GM19452 (cell line): ENCODE measurements at regions not wholly inside any gene's neighbourhood (a gene's known extent, or its start where the extent isn't known, plus 50 kb on each side); places are given as distances from the start of the nearest gene placed in this dataset.
"Not testable (repeated sequence)": the region's sequence is repeated elsewhere in the genome, so short reads cannot be mapped to it uniquely, and the experiment has no call there.

Experiments used
- ATAC-seq: cut with Tn5 transposase; IDR thresholded peaks from one replicate; pipeline ENCODE4 v1.9.1; 2021; ENCODE audit not compliant: unreplicated experiment

DNA sequence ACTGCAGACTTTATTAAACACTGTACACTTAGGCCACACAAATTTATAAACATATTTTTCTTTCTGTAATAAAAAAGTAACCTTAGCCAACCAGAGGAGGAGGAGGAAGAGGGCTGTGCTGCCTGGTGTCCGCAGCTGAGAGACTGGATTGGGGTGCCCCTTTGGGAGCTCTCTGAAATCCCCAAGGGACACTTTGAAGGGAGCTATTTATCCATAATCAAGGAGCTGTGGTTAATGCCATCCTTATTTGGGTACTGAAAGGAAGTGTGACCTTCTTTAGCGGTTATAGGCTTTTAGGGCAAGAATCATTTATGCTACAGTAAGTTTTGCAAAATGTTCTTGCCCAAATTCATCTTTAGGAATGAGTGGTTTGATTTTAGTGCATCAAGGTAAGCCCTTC is 125.8 kb downstream of the RASSF10 start:
- ATAC-seq = no peak

DNA sequence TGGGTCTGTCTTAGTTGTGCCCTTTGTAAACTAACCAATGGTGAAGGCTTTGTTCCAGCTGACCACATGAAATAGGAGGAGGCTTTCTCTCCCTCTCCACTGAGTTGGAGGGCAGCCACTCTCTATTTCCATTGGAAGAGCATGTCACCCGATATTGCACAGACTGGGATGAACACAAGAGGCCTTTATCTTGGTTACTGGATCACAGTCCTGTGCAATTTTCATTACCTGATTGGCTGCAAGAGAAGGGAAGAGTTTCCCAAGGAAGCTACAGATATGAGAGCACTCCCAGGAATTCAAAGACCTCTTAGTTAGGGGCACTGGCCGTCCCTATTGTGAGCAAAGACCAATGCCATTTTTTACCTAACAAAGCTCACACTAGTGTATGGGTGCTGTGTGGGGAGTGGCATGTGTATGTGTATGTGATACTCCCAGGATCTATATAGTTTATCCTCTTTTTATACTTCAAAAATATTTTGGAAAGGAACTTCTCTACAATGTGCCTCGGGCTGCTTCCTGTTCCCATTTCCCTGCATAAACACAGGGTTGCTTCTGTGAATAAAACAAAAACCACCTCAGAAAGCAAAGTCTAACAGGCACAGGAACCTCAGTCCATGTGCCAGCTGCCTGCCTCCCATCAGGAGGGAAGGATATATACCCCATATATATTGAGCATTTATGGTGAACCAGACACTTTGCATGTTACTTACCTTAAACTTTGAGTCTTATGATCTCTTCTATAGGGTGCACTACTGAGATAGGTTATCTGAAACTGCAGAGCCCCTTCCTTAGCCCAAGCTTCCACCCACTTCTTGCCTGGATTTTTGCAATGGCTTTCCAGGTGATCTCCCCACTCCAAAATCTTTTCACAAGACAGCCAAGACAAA is 126.5 kb downstream of the RASSF10 start:
- ATAC-seq = no peak

DNA sequence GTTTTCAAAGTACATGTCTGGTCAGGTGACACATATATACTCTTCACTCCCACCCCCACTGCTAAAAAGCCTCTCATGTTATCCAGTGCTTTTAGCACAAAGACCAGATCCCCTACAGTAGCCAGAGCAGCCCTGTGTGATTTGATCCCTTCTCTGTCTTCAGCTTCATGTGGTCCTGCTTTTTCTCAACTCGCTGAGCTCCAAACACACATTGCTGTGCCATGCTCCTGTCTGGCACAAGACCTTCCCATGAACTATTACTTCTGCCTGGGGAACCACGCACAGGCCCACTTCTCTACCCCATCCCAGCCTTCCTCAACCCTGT is 127.1 kb downstream of the RASSF10 start:
- ATAC-seq = no peak

DNA sequence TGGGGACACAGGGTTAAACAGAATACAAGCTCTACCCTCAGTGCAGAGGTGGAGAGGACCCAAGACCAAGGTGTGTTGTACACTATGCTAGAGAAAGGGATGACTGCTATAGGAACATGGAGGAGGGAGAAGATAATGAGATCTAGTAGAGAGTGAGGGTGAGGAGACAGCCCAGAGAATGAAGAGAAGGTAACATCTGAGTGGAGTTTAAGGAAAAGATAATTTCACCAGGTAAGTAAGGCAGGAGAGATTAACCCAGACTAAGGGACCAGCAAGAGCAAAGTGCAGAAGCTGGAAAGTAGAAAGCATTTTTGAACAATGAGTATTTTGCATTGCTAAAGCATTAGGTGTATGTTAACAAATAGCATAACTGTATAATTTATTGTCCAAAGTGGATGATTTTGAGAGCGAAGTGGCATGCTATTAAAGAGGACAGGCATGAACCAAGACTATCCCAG is 128.8 kb downstream of the RASSF10 start:
- no peak for ATAC-seq

DNA sequence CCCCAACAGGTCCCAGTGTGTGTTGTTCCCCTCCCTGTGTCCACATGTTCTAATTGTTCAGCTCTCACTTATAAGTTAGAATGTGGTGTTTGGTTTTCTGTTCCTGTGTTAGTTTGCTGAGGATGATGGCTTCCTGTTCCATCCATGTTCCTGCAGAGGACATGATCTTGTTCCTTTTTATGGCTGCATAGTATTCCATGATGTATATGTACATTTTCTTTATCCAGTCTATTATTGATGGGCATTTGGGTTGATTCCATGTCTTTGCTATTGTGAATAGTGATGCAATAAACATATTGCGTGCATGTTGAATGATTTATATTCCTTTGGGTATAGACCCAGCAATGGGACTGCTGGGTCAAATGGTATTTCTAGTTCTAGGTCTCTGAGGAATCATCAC is 130.0 kb downstream of the RASSF10 start:
- ATAC-seq = not testable (repeated sequence)

DNA sequence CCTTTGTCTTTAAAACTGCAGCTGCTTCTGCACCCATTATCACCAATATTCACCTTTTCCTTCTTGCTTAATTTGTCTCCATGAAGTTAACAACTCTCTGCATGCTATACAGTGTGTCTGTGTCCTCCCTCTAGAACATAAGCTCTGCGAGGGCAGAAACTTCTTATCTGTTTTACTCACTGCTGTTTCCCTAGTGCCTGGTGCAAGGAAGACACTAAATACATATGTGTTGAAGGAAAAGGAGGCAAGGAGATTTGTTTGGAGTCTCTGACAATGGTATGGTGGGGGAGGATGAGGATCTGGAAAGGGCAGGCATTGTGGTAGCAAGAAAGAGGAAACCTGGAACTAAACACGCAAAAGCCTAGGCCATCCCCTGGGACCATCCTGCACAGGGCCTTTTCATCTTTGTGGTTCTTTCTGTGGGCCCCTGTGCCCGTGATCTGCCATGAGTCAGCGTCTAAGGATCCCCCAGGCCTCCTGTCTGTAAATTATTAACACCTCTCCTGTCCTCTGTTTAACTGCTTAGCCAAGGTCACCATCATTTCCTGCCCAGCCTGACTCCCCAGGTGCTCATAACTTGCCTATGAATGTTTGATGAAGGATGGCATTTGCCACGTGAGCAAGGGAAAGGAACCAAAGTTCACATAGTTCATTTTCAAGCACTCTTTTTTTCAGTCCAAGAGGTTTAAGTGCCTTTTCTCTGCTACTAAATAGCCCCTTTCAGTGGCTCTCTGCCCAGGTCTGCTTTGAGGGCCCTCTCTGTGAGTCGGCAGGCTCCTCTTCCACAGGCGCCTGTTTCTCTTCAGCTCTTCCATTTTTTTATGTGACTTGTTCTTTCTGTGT is 131.1 kb downstream of the RASSF10 start:
- peak; percentile 89 for ATAC-seq

DNA sequence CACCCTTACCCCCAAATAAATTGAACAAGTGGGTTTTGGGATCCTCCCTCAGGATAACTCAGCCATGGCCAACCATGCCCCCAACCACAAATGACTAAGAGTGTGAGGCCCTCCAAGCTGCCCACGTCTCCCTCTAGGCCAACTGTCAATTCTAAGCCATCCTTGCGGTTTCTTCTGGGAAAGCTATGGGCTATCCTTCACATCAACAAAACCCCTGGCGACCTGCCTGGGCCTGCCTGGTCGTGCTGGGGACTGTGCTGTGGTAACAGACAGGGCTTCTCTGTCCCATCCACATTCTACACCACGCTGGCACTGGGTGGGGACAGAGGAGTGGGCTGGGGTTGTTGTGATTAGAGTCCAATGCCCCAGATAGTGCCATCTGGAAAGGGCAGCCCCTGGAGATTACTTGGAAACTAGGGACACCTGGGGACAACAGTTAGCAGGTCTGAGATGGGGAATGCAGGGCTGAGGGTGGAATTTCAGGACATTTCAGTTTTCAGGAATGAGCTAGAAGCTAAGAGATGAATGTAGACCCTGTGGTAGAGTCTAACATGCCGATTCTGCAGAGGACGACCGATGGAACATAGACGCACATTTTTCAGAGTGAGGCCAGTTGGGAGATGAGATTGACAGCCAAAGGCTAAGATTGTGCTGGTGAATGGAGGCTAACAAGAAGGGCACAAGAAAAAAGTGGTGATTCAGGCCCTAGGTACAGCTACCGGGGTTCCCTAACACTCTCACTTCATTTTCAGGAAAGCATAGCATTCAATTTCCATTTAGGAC is 131.9 kb downstream of the RASSF10 start:
- peak; percentile 4 for ATAC-seq

DNA sequence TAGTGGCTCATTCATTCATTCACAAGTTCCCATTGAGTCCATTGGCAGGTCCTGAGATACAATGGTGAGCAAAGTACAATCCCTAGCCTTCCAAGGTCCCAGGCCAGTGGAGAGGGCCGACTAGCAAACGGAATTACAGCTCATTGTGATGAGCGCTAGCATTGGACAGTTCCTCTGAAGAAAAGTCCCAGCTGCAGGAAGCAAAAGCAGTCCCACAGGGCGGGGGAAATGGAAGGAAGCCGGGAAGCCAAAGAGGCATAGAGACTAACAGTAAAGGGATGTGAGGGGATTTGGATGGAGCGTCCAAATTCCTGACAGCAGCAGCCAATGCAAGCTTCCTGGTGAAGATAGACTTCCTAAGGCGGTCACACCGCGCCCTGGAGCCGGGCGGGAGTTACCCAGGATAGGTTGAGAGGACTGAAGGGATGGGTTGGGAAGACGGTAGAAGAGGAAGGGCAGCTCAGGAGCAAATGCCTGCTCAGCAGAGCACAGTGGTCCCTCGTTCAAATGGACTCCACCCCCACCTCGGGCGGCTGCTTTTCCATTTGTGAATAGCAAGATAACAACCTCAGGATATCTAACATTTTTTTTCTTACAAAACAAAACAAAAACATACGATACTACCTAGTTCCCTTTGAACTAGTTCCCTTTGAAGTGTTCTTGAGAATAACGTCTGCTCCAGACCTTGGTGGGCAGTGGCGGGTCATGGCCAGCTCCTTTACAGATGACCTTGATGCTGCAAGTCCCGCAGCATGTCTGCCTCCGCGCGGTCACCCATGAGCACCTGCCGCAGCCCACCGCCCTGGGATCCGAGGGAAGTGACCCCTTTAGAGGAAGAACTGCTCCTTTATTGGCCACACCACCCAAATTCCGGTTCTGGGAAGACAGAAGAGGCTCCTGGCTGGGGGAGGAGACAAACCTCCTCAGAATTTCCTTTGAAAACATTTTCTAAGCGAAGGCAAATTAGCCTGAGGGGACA is 132.9 kb downstream of the RASSF10 start:
- ATAC-seq = no peak

DNA sequence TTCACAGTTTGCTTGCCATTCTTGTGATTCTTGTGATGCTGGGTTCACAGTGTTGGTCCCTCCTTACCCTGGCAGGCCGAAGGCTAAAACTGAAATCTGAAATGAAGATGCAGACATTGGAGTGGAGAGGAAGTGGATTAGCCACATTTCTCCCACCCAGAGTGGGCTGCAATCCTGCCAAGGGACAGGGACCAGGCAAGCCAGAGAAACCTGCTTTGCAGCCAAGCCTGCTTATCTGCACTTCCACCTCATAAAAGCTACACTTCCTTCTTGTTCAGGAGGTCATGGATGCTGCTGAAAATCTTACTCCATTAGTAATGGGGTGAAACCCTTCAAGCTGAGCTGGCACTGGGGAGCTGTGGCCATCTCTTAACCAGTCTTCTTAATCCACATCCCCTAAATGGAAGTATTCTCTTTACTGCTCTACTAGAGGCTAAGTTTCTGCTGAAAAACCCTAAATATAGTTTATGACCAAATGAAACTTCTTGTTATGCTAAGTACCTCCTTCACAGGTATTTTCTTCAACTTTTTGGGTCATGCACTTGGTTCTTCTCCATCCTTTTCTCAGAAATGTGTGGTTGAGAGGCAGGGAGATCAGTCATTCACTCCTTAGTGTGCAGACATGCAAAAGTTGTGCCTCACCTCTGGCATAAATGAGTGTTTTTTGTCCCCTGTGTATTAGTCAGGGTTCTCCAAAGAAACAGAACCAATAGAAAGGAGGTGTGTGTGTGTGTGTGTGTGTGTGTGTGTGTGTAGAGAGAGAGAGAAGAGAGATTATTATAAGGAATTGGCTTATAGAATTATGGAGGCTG is 133.9 kb upstream of the BMAL1 start:
- ATAC-seq = no peak

DNA sequence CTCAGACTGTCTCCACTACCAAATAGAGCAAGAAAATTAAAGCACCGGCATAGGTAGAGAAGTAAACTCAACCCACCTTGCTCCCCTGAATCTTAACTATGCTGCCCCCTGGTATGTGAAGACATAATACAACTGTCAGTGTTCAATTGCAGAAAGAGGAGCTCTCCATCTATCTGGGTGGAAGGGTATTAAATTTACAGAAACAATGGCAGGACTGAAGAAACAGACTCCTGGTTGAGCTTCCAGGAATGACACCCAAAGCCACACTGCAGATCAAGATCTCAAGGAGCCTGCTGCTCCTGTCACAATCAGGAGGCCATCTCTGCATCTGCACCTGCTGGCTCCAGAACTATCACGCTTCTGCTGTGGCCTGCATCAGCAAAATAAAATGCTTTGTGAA is 132.1 kb upstream of the BMAL1 start:
- no peak for ATAC-seq

DNA sequence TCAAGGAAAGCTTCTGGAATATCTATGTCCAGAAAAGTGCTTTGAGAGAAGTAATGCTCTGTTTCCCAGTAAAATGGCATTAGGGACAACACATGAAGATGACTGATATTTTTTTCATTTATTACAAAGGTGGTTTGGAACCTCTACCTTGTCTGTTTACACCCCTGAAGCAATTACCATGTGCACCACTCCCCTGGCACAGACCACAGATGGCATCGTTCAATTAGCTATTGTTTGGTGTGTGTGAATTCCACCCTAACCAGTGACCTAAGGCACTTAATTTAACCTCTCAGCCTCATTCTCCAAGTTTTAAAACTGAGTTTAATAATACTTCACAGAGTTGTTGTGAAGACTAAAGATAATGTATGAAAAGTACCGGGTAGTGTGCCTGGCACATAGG is 127.6 kb upstream of the BMAL1 start:
- ATAC-seq = no peak

DNA sequence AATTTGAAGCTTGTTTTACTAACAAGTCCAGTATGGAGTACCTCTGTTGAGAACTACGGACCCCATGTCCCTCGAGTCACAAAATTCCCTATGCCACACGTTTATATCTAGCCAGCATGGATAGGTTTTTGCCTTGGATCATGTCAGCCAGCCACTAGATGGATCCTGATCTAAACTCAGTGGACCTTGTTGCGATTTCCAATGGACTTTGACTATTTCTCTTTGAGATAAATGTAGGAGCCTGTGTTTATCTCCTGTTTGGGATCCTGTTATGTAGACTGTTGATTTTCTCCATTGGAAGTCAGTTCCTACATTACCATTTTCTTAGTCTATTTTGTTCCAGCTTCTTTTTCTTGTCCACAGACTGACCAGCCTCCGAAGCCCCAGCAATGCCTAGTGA is 127.1 kb upstream of the BMAL1 start:
- ATAC-seq = no peak

DNA sequence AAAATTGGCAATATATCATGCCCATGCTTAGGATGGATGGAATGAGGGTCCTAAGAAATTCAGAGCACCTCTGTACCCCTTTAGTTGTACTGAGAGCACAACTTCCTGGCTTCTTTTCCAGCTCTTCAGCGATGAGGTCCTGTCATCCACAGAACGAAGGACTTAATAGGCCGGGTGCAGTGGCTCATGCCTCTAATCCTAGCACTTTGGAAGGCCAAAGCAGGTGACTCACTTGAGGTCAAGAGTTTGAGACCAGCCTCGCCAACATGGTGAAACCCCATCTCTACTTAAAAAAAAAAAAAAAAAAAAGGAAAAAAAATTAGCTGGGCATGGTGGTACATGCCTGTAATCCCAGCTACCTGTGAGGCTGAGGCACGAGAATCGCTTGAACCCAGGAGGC is 125.3 kb upstream of the BMAL1 start:
- no peak for ATAC-seq

DNA sequence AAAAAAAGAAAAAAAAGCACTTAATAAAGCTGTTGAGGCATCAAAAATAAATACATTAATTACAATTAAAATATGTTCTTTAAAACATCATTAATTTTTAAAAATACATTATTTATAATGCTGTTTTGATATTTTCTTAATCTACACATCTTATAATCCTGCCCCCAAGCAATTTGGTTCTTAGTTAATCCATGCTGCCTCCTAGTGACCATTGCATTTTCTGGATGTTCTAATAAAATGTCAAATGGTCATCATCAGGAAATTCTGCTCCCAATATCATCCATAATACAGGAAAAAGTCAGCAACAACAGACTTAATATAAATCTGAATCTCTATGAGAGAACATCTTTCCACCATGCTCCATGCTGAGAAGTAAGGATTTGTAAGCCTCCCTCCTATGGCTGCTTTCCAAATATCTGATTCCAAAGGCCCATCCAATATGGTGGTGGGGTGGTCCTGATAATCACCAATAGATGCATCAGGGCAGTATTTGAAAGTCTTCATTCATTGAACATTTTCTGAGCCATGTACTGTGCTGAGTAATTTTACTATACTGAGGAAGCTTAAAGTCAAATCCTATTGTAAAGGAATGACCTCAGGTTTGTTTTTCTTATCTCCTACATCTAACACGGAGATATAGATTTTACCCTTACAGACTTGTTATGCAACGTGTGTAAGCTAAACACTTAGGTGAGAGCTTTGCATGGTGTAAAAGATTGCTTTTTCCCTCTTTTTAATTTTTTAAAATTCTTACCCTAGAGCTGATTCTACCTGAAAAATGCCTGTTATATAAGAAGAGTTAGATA is 124.7 kb upstream of the BMAL1 start:
- ATAC-seq = no peak

DNA sequence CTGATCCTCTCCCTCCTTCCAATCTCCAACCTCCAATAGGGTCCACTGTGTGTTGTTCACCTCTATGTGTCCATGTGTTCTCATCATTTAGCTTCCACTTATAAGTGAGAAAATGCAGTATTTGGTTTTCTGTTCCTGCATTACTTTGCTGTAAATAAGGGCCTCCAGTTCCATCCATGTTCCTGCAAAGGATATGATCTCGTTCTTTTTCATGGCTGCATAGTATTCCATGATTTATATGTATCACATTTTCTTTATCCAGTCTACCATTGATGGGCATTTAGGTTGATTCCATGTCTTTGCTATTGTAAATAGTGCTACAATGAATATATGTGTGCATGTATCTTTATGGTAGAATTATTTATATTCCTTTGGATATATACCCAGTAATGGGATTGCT is 123.2 kb upstream of the BMAL1 start:
- ATAC-seq = not testable (repeated sequence)

DNA sequence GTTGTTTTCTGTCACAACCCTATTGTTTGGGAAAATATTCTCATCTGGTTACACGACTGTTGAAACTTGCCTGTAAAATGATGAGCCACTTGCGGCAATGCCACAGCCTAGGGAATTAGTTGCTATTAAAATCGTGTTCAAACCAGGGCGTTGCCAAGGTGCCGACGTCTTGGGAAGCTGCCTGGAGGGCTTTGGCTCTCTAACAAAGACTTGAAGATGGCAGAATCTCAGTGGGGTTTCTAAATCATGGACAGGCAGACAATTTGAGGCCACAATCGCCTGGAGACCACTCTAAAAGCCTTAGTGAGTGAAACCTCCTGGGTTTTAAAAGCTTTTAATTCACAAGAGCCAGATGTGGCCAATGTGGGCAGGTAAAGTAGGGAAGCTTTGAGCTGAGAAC is 117.2 kb upstream of the BMAL1 start:
- no peak for ATAC-seq

DNA sequence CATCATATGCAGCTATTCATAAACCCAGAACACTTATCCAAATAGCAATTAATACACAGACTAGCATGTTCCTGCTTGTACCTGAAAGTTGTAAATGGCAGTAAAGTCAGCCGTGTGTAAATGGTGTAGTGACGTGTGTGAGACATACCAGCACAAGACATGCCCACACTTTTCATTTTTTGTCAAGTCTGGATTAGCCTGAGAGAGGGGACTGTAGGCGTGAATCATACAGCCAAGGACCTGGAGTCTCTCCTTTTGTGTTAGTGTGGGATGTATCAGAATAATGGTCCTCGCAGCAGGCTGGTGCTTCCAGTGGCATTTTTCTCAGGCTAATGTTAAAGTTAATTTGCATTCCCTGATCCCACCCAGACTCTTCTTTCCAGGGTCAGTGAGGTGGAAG is 116.8 kb upstream of the BMAL1 start:
- ATAC-seq = no peak

DNA sequence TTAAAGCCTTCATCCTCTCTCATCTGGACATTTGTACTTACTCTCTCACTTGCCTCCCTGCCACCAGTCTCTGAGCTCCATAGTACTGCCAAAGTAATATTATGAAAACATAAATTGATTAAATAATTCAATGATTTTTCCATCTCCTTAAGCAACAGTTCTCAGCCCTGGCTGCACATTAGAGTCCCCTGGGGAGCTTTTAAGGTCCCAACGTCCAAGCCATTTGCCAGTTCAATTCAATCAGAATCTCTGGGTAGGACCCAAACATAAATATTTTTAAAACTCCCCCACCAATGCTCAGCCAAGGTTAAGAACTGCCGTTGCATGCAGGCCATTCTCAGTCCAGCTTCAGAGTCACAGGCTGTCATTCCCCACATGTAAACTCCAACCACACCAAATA is 114.4 kb upstream of the BMAL1 start:
- no peak for ATAC-seq

DNA sequence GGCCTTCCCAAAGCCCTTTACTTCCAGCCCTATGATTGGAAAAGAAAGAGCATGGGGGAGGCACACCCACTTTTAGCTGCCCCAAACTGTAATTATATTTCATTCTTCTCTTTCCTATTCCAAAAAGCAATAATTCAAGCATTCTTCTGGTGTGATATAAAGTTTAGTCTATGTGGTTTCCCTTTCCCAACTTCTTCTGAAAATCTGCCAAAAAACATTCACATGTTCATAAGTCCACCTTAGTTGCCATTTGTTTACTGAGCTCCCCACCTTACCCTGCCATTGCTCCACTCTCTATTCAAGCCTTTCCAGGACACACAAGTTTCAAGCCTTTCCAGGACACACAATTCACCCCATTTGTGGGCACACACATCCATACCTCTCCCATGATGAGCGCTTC is 111.6 kb upstream of the BMAL1 start:
- no peak for ATAC-seq
